HFFc6 (cell line): ENCODE measurements at regions not wholly inside any gene's neighbourhood (a gene's known extent, or its start where the extent isn't known, plus 50 kb on each side); places are given as distances from the start of the nearest gene placed in this dataset.

Experiments used
- DNase-seq: peaks from one replicate; pipeline ENCODE4 v3.0.0-alpha.2; 2018
- H3K27ac Mint-ChIP-seq: 2 replicates; pipeline ENCODE4 v1.8.0; 2020; ENCODE audit warnings: mild to moderate bottlenecking, mixed read lengths
- H3K27me3 Mint-ChIP-seq: 2 replicates; pipeline ENCODE4 v1.8.0; 2021; ENCODE audit warnings: mild to moderate bottlenecking, moderate library complexity, mixed read lengths; ENCODE audit not compliant: insufficient read depth
- H3K36me3 Mint-ChIP-seq: 2 replicates; pipeline ENCODE4 v1.8.0; 2021; ENCODE audit warnings: low read depth, mixed read lengths
- H3K4me1 Mint-ChIP-seq: 2 replicates; pipeline ENCODE4 v1.8.0; 2020; ENCODE audit warnings: low read depth, mixed read lengths
- H3K4me3 Mint-ChIP-seq: 2 replicates; pipeline ENCODE4 v1.8.0; 2020; ENCODE audit warnings: mild to moderate bottlenecking, moderate library complexity, mixed read lengths
- H3K9me3 Mint-ChIP-seq: 2 replicates; pipeline ENCODE4 v1.8.0; 2020; ENCODE audit warnings: mild to moderate bottlenecking, mixed read lengths
- CTCF ChIP-seq: fragments of 200-600 bp; sonication (generic); IDR thresholded peaks from 2 replicates; pipeline ENCODE4 v1.5.0; 2021; ENCODE audit warnings: antibody characterized with exemption, mild to moderate bottlenecking

DNA sequence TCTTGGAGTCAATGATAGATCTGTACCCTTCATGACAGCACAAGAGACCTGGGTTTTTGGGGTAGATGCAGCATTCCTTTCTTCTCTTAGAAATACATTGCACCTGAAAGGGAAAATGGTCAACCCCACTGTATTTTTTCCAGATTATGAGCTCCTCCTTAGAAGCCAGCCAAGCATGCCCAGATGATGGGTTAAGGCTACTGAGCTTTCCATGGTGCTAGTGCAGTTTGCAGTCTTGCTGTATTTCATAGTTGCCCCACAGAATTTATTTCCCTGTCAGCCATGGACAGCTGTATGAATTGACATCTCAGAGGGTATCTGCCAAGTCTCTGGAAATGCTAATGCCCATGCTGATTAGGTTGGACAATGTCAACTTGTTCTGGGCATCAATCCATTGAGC lies 73.7 kb upstream of the H2AZ1 start:
- H3K4me1 Mint-ChIP-seq: no peaks in the 10 kb centered on the region
- peaks cover 4% of the 10 kb centered on the region; the same call in 1 of the 2 replicates for H3K9me3 Mint-ChIP-seq
- no peak for TF ChIP-seq CTCF
- no peaks in the 10 kb centered on the region for H3K36me3 Mint-ChIP-seq
- peaks cover 2% of the 10 kb centered on the region; the same call in 1 of the 2 replicates for H3K27me3 Mint-ChIP-seq
- H3K27ac Mint-ChIP-seq: no peak overlapping the region
- DNase-seq: no peak
- H3K4me3 Mint-ChIP-seq: no peak overlapping the region

- no peak for DNase-seq
- H3K27ac Mint-ChIP-seq: no peak overlapping the region
- peaks cover 7% of the 10 kb centered on the region for H3K4me1 Mint-ChIP-seq
- H3K4me3 Mint-ChIP-seq: no peak overlapping the region
- peaks cover 2% of the 10 kb centered on the region; the same call in 1 of the 2 replicates for H3K27me3 Mint-ChIP-seq
- no peak for TF ChIP-seq CTCF
- peaks cover 4% of the 10 kb centered on the region; the same call in 1 of the 2 replicates for H3K9me3 Mint-ChIP-seq
- H3K36me3 Mint-ChIP-seq: no peaks in the 10 kb centered on the region
Measured at GRCh38 chr4:100022792-100023222, 72.7 kb upstream of the H2AZ1 start.

- Mint-ChIP-seq H3K4me3 (no peak overlapping the region), H3K27ac (no peak overlapping the region), H3K27me3 (peaks cover 2% of the 10 kb centered on the region; the same call in 1 of the 2 replicates), H3K9me3 (peaks cover 4% of the 10 kb centered on the region; the same call in 1 of the 2 replicates), H3K4me1 (peaks cover 28% of the 10 kb centered on the region), H3K36me3 (no peaks in the 10 kb centered on the region)
- TF ChIP-seq CTCF: no peak
- DNase-seq: no peak
Measured at GRCh38 chr4:100019821-100020220, 69.7 kb upstream of the H2AZ1 start.

- Mint-ChIP-seq H3K27me3 (peaks cover 2% of the 10 kb centered on the region; the same call in 1 of the 2 replicates), H3K36me3 (no peaks in the 10 kb centered on the region), H3K4me3 (no peak overlapping the region), H3K27ac (no peak overlapping the region), H3K9me3 (peaks cover 4% of the 10 kb centered on the region; the same call in 1 of the 2 replicates), H3K4me1 (peaks cover 34% of the 10 kb centered on the region)
- DNase-seq: no peak
- no peak for TF ChIP-seq CTCF
Measured at GRCh38 chr4:100017637-100018310, 67.7 kb upstream of the H2AZ1 start.

- no peaks in the 10 kb centered on the region for H3K27me3 Mint-ChIP-seq
- no peak for TF ChIP-seq CTCF
- DNase-seq: peak; percentile 48
- H3K36me3 Mint-ChIP-seq: no peaks in the 10 kb centered on the region
- no peak overlapping the region for H3K27ac Mint-ChIP-seq
- no peak overlapping the region for H3K4me3 Mint-ChIP-seq
- H3K4me1 Mint-ChIP-seq: peaks cover 34% of the 10 kb centered on the region
- peaks cover 4% of the 10 kb centered on the region; the same call in 1 of the 2 replicates for H3K9me3 Mint-ChIP-seq
Measured at GRCh38 chr4:100016191-100016590, 66.1 kb upstream of the H2AZ1 start.
